A549 (cell line): ENCODE measurements at regions not wholly inside any gene's neighbourhood (a gene's known extent, or its start where the extent isn't known, plus 50 kb on each side); places are given as distances from the start of the nearest gene placed in this dataset.

Source experiments
- ATAC-seq, 2 experiments: fragments of 200-7000 bp in 1 of 2; fragments of >200 bp in 1 of 2; cut with Nextera tagmentation in 1 of 2; cut with Tn5 transposase in 1 of 2; 3 replicates each; pipeline versions ENCODE4 v1.8.0 to v1.9.1; 2018 to 2020; ENCODE audit warnings: mild to moderate bottlenecking in 1 of 2, moderate library complexity in 1 of 2
- CTCF ChIA-PET: fragments of 300-600 bp; sonication (Branson Sonifier 250); formaldehyde crosslinking; extraction: SDS; loops from one replicate; lab custom pipeline; 2021; ENCODE audit warnings: antibody characterized with exemption, inconsistent platforms; lab: Yijun Ruan, JAX
- POLR2A ChIA-PET: fragments of 350-600 bp; formaldehyde crosslinking; extraction: SDS; loops from one replicate; lab custom pipeline; 2021; ENCODE audit warnings: antibody characterized with exemption, inconsistent platforms; lab: Yijun Ruan, JAX
- DNase-seq, 2 experiments: peaks; one replicate each; pipeline versions ENCODE4 v3.0.0 to v3.0.0-alpha.2; 2011 to 2016; ENCODE audit warnings: low read depth in 1 of 2, low spot score in 1 of 2
- FAIRE-seq: peaks from 2 replicates; lab custom pipeline; 2011; peaks lifted over from hg19 to GRCh38; lab: Jason Lieb, UNC
- H3K27ac ChIP-seq, 2 experiments: fragments of >200 bp; sonication (Bioruptor Twin); formaldehyde crosslinking; 3 replicates each; pipeline ENCODE4 v1.5.1; 2016 to 2017
- H3K4me1 ChIP-seq: fragments of >200 bp; sonication (Bioruptor Twin); formaldehyde crosslinking; 3 replicates; pipeline ENCODE4 v1.6.1; 2016
- H3K4me2 ChIP-seq: fragments of >200 bp; sonication (Bioruptor Twin); formaldehyde crosslinking; 3 replicates; pipeline ENCODE4 v1.6.1; 2016
- H3K4me3 ChIP-seq: fragments of >200 bp; sonication (Bioruptor Twin); formaldehyde crosslinking; 3 replicates; pipeline ENCODE4 v1.5.1; 2016
- H3K9me3 ChIP-seq: fragments of >200 bp; sonication (Bioruptor Twin); formaldehyde crosslinking; 3 replicates; pipeline ENCODE4 v1.6.1; 2016
- BHLHE40 ChIP-seq: IDR thresholded peaks from 2 replicates; pipeline ENCODE4 v1.6.1; 2012; ENCODE audit warnings: low read depth, low read length, inconsistent platforms
- CHD4 ChIP-seq: fragments of 200-600 bp; sonication (generic); IDR thresholded peaks from 2 replicates; pipeline ENCODE4 v1.6.1; 2016; ENCODE audit warnings: antibody characterized with exemption, mild to moderate bottlenecking, borderline replicate concordance
- CTCF ChIP-seq: fragments of >200 bp; sonication (Bioruptor Twin); formaldehyde crosslinking; IDR thresholded peaks from 3 replicates; pipeline ENCODE4 v1.5.1; 2016
- FOSB ChIP-seq: fragments of 250-450 bp; sonication (Bioruptor Pico); IDR thresholded peaks from 2 replicates; pipeline ENCODE4 v1.5.0; 2020; ENCODE audit warnings: mild to moderate bottlenecking, moderate library complexity
- FOXS1 ChIP-seq: fragments of 250-450 bp; sonication (Bioruptor Pico); IDR thresholded peaks from 2 replicates; pipeline ENCODE4 v1.5.0; 2020; ENCODE audit warnings: mild to moderate bottlenecking, moderate library complexity
- HEYL ChIP-seq: fragments of 250-450 bp; sonication (Bioruptor Pico); IDR thresholded peaks from 2 replicates; pipeline ENCODE4 v1.8.0; 2021; ENCODE audit warnings: mild to moderate bottlenecking, moderate library complexity
- HMGXB4 ChIP-seq: fragments of 250-450 bp; sonication (Bioruptor Pico); IDR thresholded peaks from 2 replicates; pipeline ENCODE4 v1.5.0; 2021; ENCODE audit warnings: mild to moderate bottlenecking, moderate library complexity, borderline replicate concordance
- MAFK ChIP-seq: fragments of 450-650 bp; IDR thresholded peaks from 2 replicates; pipeline ENCODE4 v1.6.1; 2014; ENCODE audit not compliant: partially characterized antibody
- MYC ChIP-seq: IDR thresholded peaks from 2 replicates; pipeline ENCODE4 v1.6.1; 2012; ENCODE audit warnings: mild to moderate bottlenecking, inconsistent platforms, low read length, improper control_type of control experiment, borderline replicate concordance
- NR3C1 ChIP-seq: fragments of >200 bp; sonication (Bioruptor Twin); formaldehyde crosslinking; IDR thresholded peaks from 3 replicates; pipeline ENCODE4 v1.6.1; 2017
- PBX3 ChIP-seq: IDR thresholded peaks from 2 replicates; pipeline ENCODE4 v1.6.1; 2012
- RCOR1 ChIP-seq: fragments of 150-350 bp; IDR thresholded peaks from 2 replicates; pipeline ENCODE4 v1.6.1; 2014; ENCODE audit warnings: antibody characterized with exemption, low read length, low read depth
- REST ChIP-seq: fragments of 200-600 bp; sonication (generic); IDR thresholded peaks from 2 replicates; pipeline ENCODE4 v1.6.1; 2016; ENCODE audit warnings: antibody characterized with exemption, mild to moderate bottlenecking, moderate library complexity
- RFX5 ChIP-seq: fragments of 450-650 bp; IDR thresholded peaks from 2 replicates; pipeline ENCODE4 v1.7.1; 2014; ENCODE audit warnings: antibody characterized with exemption, mild to moderate bottlenecking, moderate library complexity
- RNF2 ChIP-seq: fragments of 200-600 bp; sonication (generic); IDR thresholded peaks from 2 replicates; pipeline ENCODE4 v1.6.1; 2016; ENCODE audit warnings: low read depth, mild to moderate bottlenecking, antibody characterized with exemption, moderate library complexity, borderline replicate concordance
- SMC3 ChIP-seq: fragments of >200 bp; sonication (Bioruptor Twin); formaldehyde crosslinking; IDR thresholded peaks from 3 replicates; pipeline ENCODE4 v1.6.1; 2018; ENCODE audit warnings: inconsistent platforms
- TFCP2L1 ChIP-seq: fragments of 250-450 bp; sonication (Bioruptor Pico); IDR thresholded peaks from 2 replicates; pipeline ENCODE4 v1.5.0; 2021; ENCODE audit warnings: mild to moderate bottlenecking
- USF2 ChIP-seq: fragments of 450-650 bp; IDR thresholded peaks from 2 replicates; pipeline ENCODE4 v1.6.1; 2014; ENCODE audit warnings: antibody characterized with exemption
- ZFP36 ChIP-seq: fragments of 450-650 bp; IDR thresholded peaks from 2 replicates; pipeline ENCODE4 v1.6.1; 2014; ENCODE audit warnings: borderline replicate concordance; ENCODE audit not compliant: partially characterized antibody
- ZSCAN20 ChIP-seq: fragments of 250-450 bp; sonication (Bioruptor Pico); IDR thresholded peaks from 2 replicates; pipeline ENCODE4 v1.8.0; 2022; ENCODE audit warnings: mild to moderate bottlenecking, moderate library complexity
- WGBS: methylation state at CpG from one replicate; pipeline ENCODE4 v1.1.6; 2017; ENCODE audit errors: missing lambda C conversion rate; 5-methylcytosine and 5-hydroxymethylcytosine counted together

- DNase-seq (no peak), ATAC-seq (no peak), FAIRE-seq (no peak)
- Histone ChIP-seq H3K27ac (no peak overlapping the region), H3K4me3 (no peak overlapping the region), H3K4me1 (no peaks in the 10 kb centered on the region), H3K4me2 (no peak overlapping the region), H3K9me3 (no peaks in the 10 kb centered on the region)
- POLR2A ChIA-PET: no interaction called here
- CTCF ChIA-PET: no interaction called here
- WGBS: 18% methylated on average over 1 of the region's 1 CpG
- TF ChIP-seq NR3C1: no peak
- TF ChIP-seq FOXS1 (CRISPR knock-in tag): no peak
- no peak for TF ChIP-seq ZFP36
- TF ChIP-seq ZSCAN20 (CRISPR knock-in tag): no peak
- no peak for TF ChIP-seq FOSB (CRISPR knock-in tag)
- TF ChIP-seq HEYL (CRISPR knock-in tag): no peak
- no peak for TF ChIP-seq RCOR1
- no peak for TF ChIP-seq SMC3
- TF ChIP-seq RFX5: no peak
- TF ChIP-seq PBX3: no peak
These were observed 66.3 kb downstream of the SPRY2 start for GRCh38 chr13:80274643-80275042.

- POLR2A ChIA-PET: no interaction called here
- WGBS: 89% methylated on average over 3 of the region's 3 CpGs
These were observed 67.2 kb downstream of the SPRY2 start for GRCh38 chr13:80273718-80274117.

GRCh38 chr13:80265348-80265747, 75.6 kb downstream of the SPRY2 start:
- H3K4me3 ChIP-seq: no peak overlapping the region
- no peak for ATAC-seq
- ChIA-PET POLR2A (no interaction called here), CTCF (no interaction called here)
- H3K27ac ChIP-seq: no peak overlapping the region
- H3K4me2 ChIP-seq: no peak overlapping the region
- no peak for FAIRE-seq
- TF ChIP-seq BHLHE40: no peak
- TF ChIP-seq TFCP2L1 (CRISPR knock-in tag): no peak
- no peak for TF ChIP-seq USF2
- TF ChIP-seq ZFP36: no peak
- TF ChIP-seq RNF2: no peak
- TF ChIP-seq ZSCAN20 (CRISPR knock-in tag): no peak
- no peak for TF ChIP-seq FOSB (CRISPR knock-in tag)
- no peak for TF ChIP-seq RCOR1
- WGBS: 9% methylated on average over 1 of the region's 1 CpG
- no peaks in the 10 kb centered on the region for H3K9me3 ChIP-seq
- DNase-seq: no peak
- H3K4me1 ChIP-seq: no peaks in the 10 kb centered on the region

More at GRCh38 chr13:80273718-80274117, 67.2 kb downstream of the SPRY2 start:
- TF ChIP-seq BHLHE40: no peak
- peak; percentile 65 for TF ChIP-seq MAFK
- TF ChIP-seq, all 56 proteins: peak for 1
- H3K4me1 ChIP-seq: no peaks in the 10 kb centered on the region
- no peak for ATAC-seq
- no peak for DNase-seq
- no peaks in the 10 kb centered on the region for H3K9me3 ChIP-seq
- H3K27ac ChIP-seq: no peak overlapping the region
- CTCF ChIA-PET: no interaction called here
- no peak for FAIRE-seq
- no peak overlapping the region for H3K4me2 ChIP-seq
- no peak overlapping the region for H3K4me3 ChIP-seq

- FAIRE-seq: no peak
- Histone ChIP-seq H3K4me3 (no peak overlapping the region), H3K4me2 (no peak overlapping the region), H3K9me3 (no peaks in the 10 kb centered on the region), H3K27ac (no peak overlapping the region), H3K4me1 (no peaks in the 10 kb centered on the region)
- CTCF ChIA-PET: no interaction called here
- ATAC-seq: no peak
- WGBS: 44% methylated on average over 5 of the region's 5 CpGs
- no peak for DNase-seq
- POLR2A ChIA-PET: no interaction called here
- TF ChIP-seq CTCF: no peak
- no peak for TF ChIP-seq MYC
- no peak for TF ChIP-seq CHD4
- no peak for TF ChIP-seq HMGXB4 (CRISPR knock-in tag)
- TF ChIP-seq REST: no peak
These were observed 77.0 kb downstream of the SPRY2 start for GRCh38 chr13:80263745-80264513.
